B cell (primary cell): ENCODE measurements at regions not wholly inside any gene's neighbourhood (a gene's known extent, or its start where the extent isn't known, plus 50 kb on each side); places are given as distances from the start of the nearest gene placed in this dataset.

Experiments used
- ATAC-seq: fragments of 200-7000 bp; cut with Tn5 transposase; one replicate; pipeline ENCODE4 v1.10.0; 2021; ENCODE audit warnings: low read depth, mild to moderate bottlenecking, moderate number of reproducible peaks, moderate library complexity
- CTCF ChIA-PET: fragments of 350-600 bp; sonication (Branson Sonifier 250); formaldehyde crosslinking; loops from one replicate; lab custom pipeline; 2021; ENCODE audit warnings: antibody characterized with exemption, inconsistent platforms; lab: Charles Lee
- POLR2A ChIA-PET: fragments of 350-600 bp; sonication (Branson Sonifier 250); formaldehyde crosslinking; loops from one replicate; lab custom pipeline; 2021; ENCODE audit warnings: antibody characterized with exemption; lab: Charles Lee
- DNase-seq: peaks from one replicate; pipeline ENCODE4 v3.0.0; 2013
- H2AFZ ChIP-seq: 2 replicates; pipeline ENCODE4 v1.6.1; 2012; ENCODE audit warnings: mild to moderate bottlenecking, low read depth, low read length; ENCODE audit not compliant: insufficient read depth, poor library complexity, severe bottlenecking
- H3K27ac ChIP-seq, 2 donors: 1 replicate in 1 of 2; 2 replicates in 1 of 2; pipeline ENCODE4 v1.5.1; 2012 to 2013; ENCODE audit warnings: low read length in 2 of 2, mild to moderate bottlenecking in 2 of 2, moderate library complexity in 1 of 2
- H3K27me3 ChIP-seq, 4 experiments: fragments of 200-600 bp in 1 of 4; sonication (generic) in 1 of 4; replicated peaks in 1 of 4; 1 replicate in 2 of 4; 2 replicates in 2 of 4; pipeline versions ENCODE4 v1.6.1 to v1.7.0; 2013 to 2016; ENCODE audit warnings: low read length in 3 of 4, mild to moderate bottlenecking in 2 of 4, mixed read lengths in 1 of 4, moderate library complexity in 1 of 4; ENCODE audit not compliant: insufficient read depth in 4 of 4, control insufficient read depth in 3 of 4; ENCODE audit errors: control extremely low read depth in 1 of 4
- H3K36me3 ChIP-seq, 2 experiments: replicated peaks in 1 of 2; 1 replicate in 1 of 2; 2 replicates in 1 of 2; pipeline versions ENCODE4 v1.6.1 to v1.7.1; 2013; ENCODE audit warnings: low read length in 1 of 2; ENCODE audit not compliant: insufficient read depth in 2 of 2, control insufficient read depth in 1 of 2; ENCODE audit errors: control extremely low read depth in 1 of 2, extremely low read depth in 1 of 2
- H3K4me1 ChIP-seq, 2 donors: fragments of 200-600 bp in 1 of 2; sonication (generic) in 1 of 2; 1 replicate in 1 of 2; 2 replicates in 1 of 2; pipeline versions ENCODE4 v1.5.1 to v1.6.1; 2013 to 2017; ENCODE audit warnings: low read length in 2 of 2; ENCODE audit not compliant: control insufficient read depth in 2 of 2, insufficient read depth in 2 of 2
- H3K4me2 ChIP-seq: replicated peaks from 2 replicates; pipeline ENCODE3; 2012; ENCODE audit warnings: mild to moderate bottlenecking, low read depth, low read length; ENCODE audit not compliant: poor library complexity, severe bottlenecking
- H3K4me3 ChIP-seq, 5 experiments: fragments of 200-600 bp in 1 of 5; sonication (generic) in 1 of 5; 1 replicate in 3 of 5; 2 replicates in 2 of 5; pipeline versions ENCODE4 v1.5.1 to v1.7.0; 2011 to 2016; ENCODE audit warnings: low read length in 4 of 5, mild to moderate bottlenecking in 4 of 5, low read depth in 2 of 5, control low read depth in 1 of 5, moderate library complexity in 1 of 5; ENCODE audit not compliant: insufficient read depth in 1 of 5; ENCODE audit errors: control extremely low read depth in 1 of 5, extremely low read depth in 1 of 5
- H3K79me2 ChIP-seq: fragments of 200-600 bp; sonication (generic); one replicate; pipeline ENCODE4 v1.6.0; 2016; ENCODE audit warnings: low read length; ENCODE audit not compliant: control insufficient read depth, insufficient read depth
- H3K9ac ChIP-seq: fragments of 200-600 bp; sonication (generic); 2 replicates; pipeline ENCODE4 v1.6.1; 2017; ENCODE audit warnings: mild to moderate bottlenecking, low read length, moderate library complexity
- H3K9me3 ChIP-seq, 3 donors: one replicate each; pipeline versions ENCODE4 v1.6.1 to v1.7.1; 2013; ENCODE audit warnings: low read length in 2 of 3; ENCODE audit not compliant: control insufficient read depth in 2 of 3, insufficient read depth in 1 of 3; ENCODE audit errors: control extremely low read depth in 1 of 3
- H4K20me1 ChIP-seq: 2 replicates; pipeline ENCODE4 v1.6.0; 2012; ENCODE audit warnings: mild to moderate bottlenecking, low read length; ENCODE audit not compliant: insufficient read depth, control insufficient read depth, poor library complexity, severe bottlenecking
- H3K27ac Mint-ChIP-seq: one replicate; pipeline ENCODE4 v1.8.0; 2021; ENCODE audit warnings: mixed read lengths
- H3K27me3 Mint-ChIP-seq: one replicate; pipeline ENCODE4 v1.8.0; 2021; ENCODE audit warnings: mixed read lengths
- H3K4me1 Mint-ChIP-seq: one replicate; pipeline ENCODE4 v1.8.0; 2021; ENCODE audit warnings: mixed read lengths
- H3K4me3 Mint-ChIP-seq: one replicate; pipeline ENCODE4 v1.8.0; 2021; ENCODE audit warnings: mixed read lengths
- H3K9me3 Mint-ChIP-seq: one replicate; pipeline ENCODE4 v1.8.0; 2022; ENCODE audit warnings: mixed read lengths; ENCODE audit not compliant: insufficient read depth
- EZH2 ChIP-seq: IDR thresholded peaks from 2 replicates; pipeline ENCODE4 v1.6.1; 2012; ENCODE audit warnings: borderline replicate concordance, low read depth, mild to moderate bottlenecking, moderate library complexity, low read length; ENCODE audit not compliant: insufficient read depth, poor library complexity, severe bottlenecking
- WGBS: methylation state at CpG from one replicate; pipeline ENCODE4 v1.1.5; 2013; ENCODE audit warnings: missing lambda C conversion rate; ENCODE audit not compliant: insufficient coverage; 5-methylcytosine and 5-hydroxymethylcytosine counted together
- intact Hi-C: fragments of 100-400 bp; cut with micrococcal nuclease; formaldehyde crosslinking; loops from one replicate; pipeline ENCODE4 v1.10.0; 2022
- TF ChIP-seq, protein P1 (sequence below): fragments of 200-600 bp; IDR thresholded peaks from one replicate; pipeline ENCODE4 v1.8.0; 2022; ENCODE audit warnings: antibody characterized with exemption, mild to moderate bottlenecking

DNA sequence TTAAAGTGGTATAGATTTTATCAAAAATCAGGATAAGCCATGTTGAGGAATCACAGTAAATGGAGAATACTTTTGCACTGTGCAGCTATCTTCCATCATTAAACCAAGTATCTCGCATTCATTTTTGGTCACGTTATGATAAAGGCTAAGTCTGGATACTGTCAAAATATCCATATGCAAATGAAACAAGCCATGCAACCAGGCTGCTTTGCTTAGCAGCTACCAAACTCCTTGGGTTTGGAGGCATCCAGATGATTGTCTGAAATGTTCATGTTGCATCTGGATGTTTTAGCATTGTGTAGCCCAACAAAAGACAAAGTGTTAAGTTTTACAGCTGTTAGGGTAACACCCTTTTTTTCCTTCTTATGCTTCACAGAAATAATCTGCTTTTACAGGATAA is 322.9 kb upstream of the MDFIC2 start:
- ATAC-seq (no peak), DNase-seq (no peak)
- Histone ChIP-seq H3K9ac (no peak overlapping the region), H3K79me2 (no peaks in the 10 kb centered on the region), H3K4me3 (no peak overlapping the region), H3K4me2 (no peak overlapping the region), H3K9me3 (no peaks in the 10 kb centered on the region), H4K20me1 (no peaks in the 10 kb centered on the region), H2AFZ (no peak overlapping the region), H3K4me1 (no peaks in the 10 kb centered on the region), H3K27ac (no peak overlapping the region), H3K36me3 (no peaks in the 10 kb centered on the region), H3K27me3 (no peaks in the 10 kb centered on the region)
- POLR2A ChIA-PET, result no interaction called here
- Mint-ChIP-seq H3K27ac (no peak overlapping the region), H3K4me3 (no peak overlapping the region), H3K4me1 (no peaks in the 10 kb centered on the region), H3K27me3 (peaks cover 10% of the 10 kb centered on the region), H3K9me3 (no peaks in the 10 kb centered on the region)
- no CpG with 5 or more reads among the region's 2 CpGs for WGBS
- intact Hi-C loops, result no loop called here
- CTCF ChIA-PET, result no interaction called here
- TF ChIP-seq EZH2, result no peak
- TF ChIP-seq, protein P1, sequence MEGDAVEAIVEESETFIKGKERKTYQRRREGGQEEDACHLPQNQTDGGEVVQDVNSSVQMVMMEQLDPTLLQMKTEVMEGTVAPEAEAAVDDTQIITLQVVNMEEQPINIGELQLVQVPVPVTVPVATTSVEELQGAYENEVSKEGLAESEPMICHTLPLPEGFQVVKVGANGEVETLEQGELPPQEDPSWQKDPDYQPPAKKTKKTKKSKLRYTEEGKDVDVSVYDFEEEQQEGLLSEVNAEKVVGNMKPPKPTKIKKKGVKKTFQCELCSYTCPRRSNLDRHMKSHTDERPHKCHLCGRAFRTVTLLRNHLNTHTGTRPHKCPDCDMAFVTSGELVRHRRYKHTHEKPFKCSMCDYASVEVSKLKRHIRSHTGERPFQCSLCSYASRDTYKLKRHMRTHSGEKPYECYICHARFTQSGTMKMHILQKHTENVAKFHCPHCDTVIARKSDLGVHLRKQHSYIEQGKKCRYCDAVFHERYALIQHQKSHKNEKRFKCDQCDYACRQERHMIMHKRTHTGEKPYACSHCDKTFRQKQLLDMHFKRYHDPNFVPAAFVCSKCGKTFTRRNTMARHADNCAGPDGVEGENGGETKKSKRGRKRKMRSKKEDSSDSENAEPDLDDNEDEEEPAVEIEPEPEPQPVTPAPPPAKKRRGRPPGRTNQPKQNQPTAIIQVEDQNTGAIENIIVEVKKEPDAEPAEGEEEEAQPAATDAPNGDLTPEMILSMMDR, result no peak

GRCh38 chr3:70631716-70632307 is 319.4 kb upstream of the MDFIC2 start:
- Histone ChIP-seq H3K79me2 (no peaks in the 10 kb centered on the region), H2AFZ (no peak overlapping the region), H3K27me3 (no peaks in the 10 kb centered on the region), H4K20me1 (no peaks in the 10 kb centered on the region), H3K9me3 (no peaks in the 10 kb centered on the region), H3K4me3 (no peak overlapping the region), H3K27ac (no peak overlapping the region), H3K36me3 (no peaks in the 10 kb centered on the region), H3K4me1 (no peaks in the 10 kb centered on the region), H3K4me2 (no peak overlapping the region), H3K9ac (no peak overlapping the region)
- 80% methylated on average over 1 of the region's 4 CpGs for WGBS
- DNase-seq (no peak), ATAC-seq (no peak)
- TF ChIP-seq, protein P1, result no peak
- TF ChIP-seq EZH2, result no peak
- intact Hi-C loops, result no loop called here
- ChIA-PET CTCF (no interaction called here), POLR2A (no interaction called here)
- H3K4me3 Mint-ChIP-seq, result no peak overlapping the region
- H3K9me3 Mint-ChIP-seq, result no peaks in the 10 kb centered on the region
- no peak overlapping the region for H3K27ac Mint-ChIP-seq
- peaks cover 11% of the 10 kb centered on the region for H3K27me3 Mint-ChIP-seq
- no peaks in the 10 kb centered on the region for H3K4me1 Mint-ChIP-seq
